H9 (cell line): ENCODE measurements at regions not wholly inside any gene's neighbourhood (a gene's known extent, or its start where the extent isn't known, plus 50 kb on each side); places are given as distances from the start of the nearest gene placed in this dataset.

ENCODE experiments used
- DNase-seq: peaks from one replicate; pipeline ENCODE4 v3.0.0-alpha.2; 2017
- H2AFZ ChIP-seq: one replicate; pipeline ENCODE4 v1.6.1; 2013; ENCODE audit warnings: mild to moderate bottlenecking, low read length, control low read depth, moderate library complexity
- H2AK5ac ChIP-seq: 2 replicates; pipeline ENCODE4 v1.6.1; 2013; ENCODE audit warnings: low read length, control low read depth, mixed read lengths; ENCODE audit not compliant: insufficient read length
- H2BK120ac ChIP-seq: one replicate; pipeline ENCODE4 v1.6.1; 2013; ENCODE audit warnings: low read depth, mild to moderate bottlenecking, low read length, control low read depth, inconsistent platforms; ENCODE audit not compliant: poor library complexity, severe bottlenecking
- H2BK12ac ChIP-seq: 2 replicates; pipeline ENCODE4 v1.6.1; 2013; ENCODE audit warnings: low read length, control low read depth, mixed read lengths, low read depth; ENCODE audit not compliant: insufficient read length
- H2BK15ac ChIP-seq: 2 replicates; pipeline ENCODE4 v1.6.1; 2013; ENCODE audit warnings: low read depth, low read length, control low read depth
- H2BK20ac ChIP-seq: one replicate; pipeline ENCODE4 v1.6.1; 2013; ENCODE audit warnings: low read depth, mild to moderate bottlenecking, low read length, control low read depth, inconsistent platforms; ENCODE audit not compliant: poor library complexity, severe bottlenecking
- H2BK5ac ChIP-seq: 2 replicates; pipeline ENCODE4 v1.6.1; 2013; ENCODE audit warnings: low read length, control low read depth, mixed read lengths; ENCODE audit not compliant: insufficient read length
- H3K14ac ChIP-seq: 2 replicates; pipeline ENCODE4 v1.6.1; 2013; ENCODE audit warnings: low read length, control low read depth; ENCODE audit not compliant: insufficient read depth
- H3K18ac ChIP-seq: 2 replicates; pipeline ENCODE4 v1.6.1; 2013; ENCODE audit warnings: low read depth, mild to moderate bottlenecking, mixed read lengths, low read length, control low read depth; ENCODE audit not compliant: insufficient read length
- H3K23ac ChIP-seq: 2 replicates; pipeline ENCODE4 v1.6.1; 2013; ENCODE audit warnings: low read length, control low read depth, mixed read lengths, low read depth; ENCODE audit not compliant: insufficient read length
- H3K23me2 ChIP-seq: 2 replicates; pipeline ENCODE4 v1.6.1; 2013; ENCODE audit warnings: low read depth, mild to moderate bottlenecking, mixed read lengths, low read length, control low read depth; ENCODE audit not compliant: insufficient read length, poor library complexity, severe bottlenecking
- H3K27ac ChIP-seq: 2 replicates; pipeline ENCODE4 v1.5.1; 2013; ENCODE audit warnings: low read length, control low read depth, mixed read lengths, low read depth; ENCODE audit not compliant: insufficient read length
- H3K27me3 ChIP-seq: 2 replicates; pipeline ENCODE4 v1.6.1; 2013; ENCODE audit warnings: low read length, control low read depth, inconsistent platforms; ENCODE audit not compliant: insufficient read depth
- H3K4ac ChIP-seq: 2 replicates; pipeline ENCODE4 v1.6.1; 2013; ENCODE audit warnings: low read depth, mild to moderate bottlenecking, control low read depth, inconsistent platforms, low read length, moderate library complexity
- H3K4me1 ChIP-seq: 2 replicates; pipeline ENCODE4 v1.6.1; 2013; ENCODE audit warnings: low read length, control low read depth, inconsistent platforms; ENCODE audit not compliant: insufficient read depth
- H3K4me2 ChIP-seq: 2 replicates; pipeline ENCODE4 v1.6.1; 2013; ENCODE audit warnings: low read length, control low read depth, mixed read lengths; ENCODE audit not compliant: insufficient read length, insufficient read depth
- H3K56ac ChIP-seq: 2 replicates; pipeline ENCODE4 v1.6.1; 2013; ENCODE audit warnings: low read depth, mild to moderate bottlenecking, mixed read lengths, low read length, control low read depth; ENCODE audit not compliant: insufficient read length
- H3K79me1 ChIP-seq: 2 replicates; pipeline ENCODE4 v1.6.1; 2013; ENCODE audit warnings: low read depth, mild to moderate bottlenecking, moderate library complexity, low read length, control low read depth, inconsistent platforms; ENCODE audit not compliant: insufficient read depth, poor library complexity, severe bottlenecking
- H3K79me2 ChIP-seq: 2 replicates; pipeline ENCODE4 v1.6.1; 2013; ENCODE audit warnings: low read length, control low read depth, inconsistent platforms; ENCODE audit not compliant: insufficient read depth
- H3K9ac ChIP-seq: 2 replicates; pipeline ENCODE4 v1.6.1; 2013; ENCODE audit warnings: low read length, control low read depth, mixed read lengths; ENCODE audit not compliant: insufficient read length; ENCODE audit errors: extremely low read depth
- H3K9me3 ChIP-seq: one replicate; pipeline ENCODE4 v1.6.1; 2013; ENCODE audit warnings: low read depth, low read length, inconsistent platforms; ENCODE audit not compliant: control insufficient read depth
- H3T11ph ChIP-seq: one replicate; pipeline ENCODE4 v1.6.1; 2013; ENCODE audit warnings: mild to moderate bottlenecking, low read length, control low read depth, inconsistent platforms
- H4K20me1 ChIP-seq: one replicate; pipeline ENCODE4 v1.6.1; 2013; ENCODE audit not compliant: control insufficient read depth, insufficient read length, insufficient read depth
- H4K5ac ChIP-seq: 2 replicates; pipeline ENCODE4 v1.6.1; 2013; ENCODE audit warnings: low read depth, mild to moderate bottlenecking, mixed read lengths, low read length, control low read depth; ENCODE audit not compliant: insufficient read length
- H4K8ac ChIP-seq: replicated peaks from 2 replicates; pipeline ENCODE4 v1.6.1; 2013; ENCODE audit warnings: low read length, control low read depth, mixed read lengths, low read depth; ENCODE audit not compliant: insufficient read length
- H4K91ac ChIP-seq: 2 replicates; pipeline ENCODE4 v1.6.1; 2013; ENCODE audit warnings: low read depth, mild to moderate bottlenecking, moderate library complexity, mixed read lengths, low read length, control low read depth; ENCODE audit not compliant: insufficient read length
- H3K27ac Mint-ChIP-seq, 3 experiments: 2 replicates in 2 of 3; 3 replicates in 1 of 3; pipeline ENCODE4 v1.8.0; 2020 to 2021; ENCODE audit warnings: mixed read lengths in 3 of 3, mild to moderate bottlenecking in 1 of 3, moderate library complexity in 1 of 3
- H3K27me3 Mint-ChIP-seq: 2 replicates; pipeline ENCODE4 v1.8.0; 2021; ENCODE audit warnings: low read depth, mild to moderate bottlenecking, moderate library complexity, mixed read lengths
- H3K36me3 Mint-ChIP-seq, 3 experiments: 2 replicates in 2 of 3; 3 replicates in 1 of 3; pipeline ENCODE4 v1.8.0; 2020 to 2021; ENCODE audit warnings: low read depth in 3 of 3, mixed read lengths in 3 of 3; ENCODE audit not compliant: insufficient read depth in 1 of 3
- H3K4me1 Mint-ChIP-seq, 2 experiments: 2 replicates each; pipeline ENCODE4 v1.8.0; 2020; ENCODE audit warnings: mixed read lengths in 2 of 2
- H3K4me3 Mint-ChIP-seq, 2 experiments: 2 replicates in 1 of 2; 3 replicates in 1 of 2; pipeline ENCODE4 v1.8.0; 2020 to 2021; ENCODE audit warnings: mild to moderate bottlenecking in 2 of 2, mixed read lengths in 2 of 2, moderate library complexity in 1 of 2
- H3K9me3 Mint-ChIP-seq, 2 experiments: 2 replicates in 1 of 2; 3 replicates in 1 of 2; pipeline ENCODE4 v1.8.0; 2020; ENCODE audit warnings: mild to moderate bottlenecking in 2 of 2, mixed read lengths in 2 of 2, moderate library complexity in 1 of 2
- WGBS: extraction: QIAGEN DNeasy Blood & Tissue Kit; methylation state at CpG from one replicate; pipeline ENCODE4 v1.1.7; 2013; ENCODE audit warnings: missing lambda C conversion rate, low lambda C conversion rate, mixed read lengths; ENCODE audit not compliant: insufficient read length; ENCODE audit errors: extremely low coverage; 5-methylcytosine and 5-hydroxymethylcytosine counted together
- TF ChIP-seq, protein P1 (sequence below): fragments of 200-600 bp; sonication (generic); conservative IDR thresholded peaks from 3 replicates; pipeline ENCODE4 v1.8.0; 2021; ENCODE audit warnings: antibody characterized with exemption, mild to moderate bottlenecking

DNA sequence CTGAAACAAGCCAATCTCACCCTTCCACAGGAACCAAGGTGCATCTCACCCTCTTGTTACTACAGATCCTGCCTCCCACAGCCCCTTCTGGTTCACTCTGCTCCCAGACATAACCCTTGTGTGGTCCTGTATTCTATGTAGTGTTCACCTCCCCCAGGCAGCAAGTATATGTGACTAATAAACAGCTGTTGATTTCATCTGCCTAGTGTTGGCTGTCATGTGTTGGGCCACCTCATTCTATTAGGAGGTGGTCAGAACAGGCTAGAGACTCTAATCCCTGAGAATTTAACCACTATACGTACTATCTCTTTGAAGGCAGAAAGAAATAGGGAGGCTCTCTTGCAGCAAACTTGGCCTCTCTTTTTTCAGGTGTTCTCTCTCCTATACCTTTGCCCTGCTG lies 134.3 kb upstream of the RPL34 start:
- H3K9me3 Mint-ChIP-seq, result no peaks in the 10 kb centered on the region
- H3K27me3 Mint-ChIP-seq, result peaks cover 9% of the 10 kb centered on the region
- Histone ChIP-seq H2AK5ac (no peak overlapping the region), H2BK5ac (no peak overlapping the region), H2BK12ac (no peak overlapping the region), H3K14ac (no peak overlapping the region), H3K23me2 (no peaks in the 10 kb centered on the region), H3K27ac (no peak overlapping the region), H3K27me3 (no peaks in the 10 kb centered on the region; the same call in 1 of the 2 replicates), H3K23ac (no peak overlapping the region), H3K18ac (no peak overlapping the region), H3T11ph (no peak overlapping the region), H2AFZ (no peak overlapping the region), H3K4ac (no peak overlapping the region), H3K4me2 (no peak overlapping the region), H4K5ac (no peak overlapping the region), H2BK20ac (no peak overlapping the region), H3K9ac (no peak overlapping the region), H3K4me1 (no peaks in the 10 kb centered on the region), H4K8ac (no peak overlapping the region), H3K79me1 (no peaks in the 10 kb centered on the region), H2BK15ac (no peak overlapping the region), H2BK120ac (no peak overlapping the region), H3K9me3 (no peaks in the 10 kb centered on the region), H4K91ac (no peak overlapping the region), H3K56ac (no peak overlapping the region), H4K20me1 (no peaks in the 10 kb centered on the region), H3K79me2 (no peaks in the 10 kb centered on the region)
- WGBS, result no CpG with 5 or more reads among the region's 1 CpG
- no peak for DNase-seq
- no peak overlapping the region for H3K27ac Mint-ChIP-seq
- H3K4me1 Mint-ChIP-seq, result no peaks in the 10 kb centered on the region
- H3K4me3 Mint-ChIP-seq, result no peak overlapping the region
- TF ChIP-seq, protein P1, sequence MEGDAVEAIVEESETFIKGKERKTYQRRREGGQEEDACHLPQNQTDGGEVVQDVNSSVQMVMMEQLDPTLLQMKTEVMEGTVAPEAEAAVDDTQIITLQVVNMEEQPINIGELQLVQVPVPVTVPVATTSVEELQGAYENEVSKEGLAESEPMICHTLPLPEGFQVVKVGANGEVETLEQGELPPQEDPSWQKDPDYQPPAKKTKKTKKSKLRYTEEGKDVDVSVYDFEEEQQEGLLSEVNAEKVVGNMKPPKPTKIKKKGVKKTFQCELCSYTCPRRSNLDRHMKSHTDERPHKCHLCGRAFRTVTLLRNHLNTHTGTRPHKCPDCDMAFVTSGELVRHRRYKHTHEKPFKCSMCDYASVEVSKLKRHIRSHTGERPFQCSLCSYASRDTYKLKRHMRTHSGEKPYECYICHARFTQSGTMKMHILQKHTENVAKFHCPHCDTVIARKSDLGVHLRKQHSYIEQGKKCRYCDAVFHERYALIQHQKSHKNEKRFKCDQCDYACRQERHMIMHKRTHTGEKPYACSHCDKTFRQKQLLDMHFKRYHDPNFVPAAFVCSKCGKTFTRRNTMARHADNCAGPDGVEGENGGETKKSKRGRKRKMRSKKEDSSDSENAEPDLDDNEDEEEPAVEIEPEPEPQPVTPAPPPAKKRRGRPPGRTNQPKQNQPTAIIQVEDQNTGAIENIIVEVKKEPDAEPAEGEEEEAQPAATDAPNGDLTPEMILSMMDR, result no peak
- H3K36me3 Mint-ChIP-seq, result no peaks in the 10 kb centered on the region
